ENCODE measurements at regions not wholly inside any gene's neighbourhood (a gene's known extent, or its start where the extent isn't known, plus 50 kb on each side); places are given as distances from the start of the nearest gene placed in this dataset.

DNA sequence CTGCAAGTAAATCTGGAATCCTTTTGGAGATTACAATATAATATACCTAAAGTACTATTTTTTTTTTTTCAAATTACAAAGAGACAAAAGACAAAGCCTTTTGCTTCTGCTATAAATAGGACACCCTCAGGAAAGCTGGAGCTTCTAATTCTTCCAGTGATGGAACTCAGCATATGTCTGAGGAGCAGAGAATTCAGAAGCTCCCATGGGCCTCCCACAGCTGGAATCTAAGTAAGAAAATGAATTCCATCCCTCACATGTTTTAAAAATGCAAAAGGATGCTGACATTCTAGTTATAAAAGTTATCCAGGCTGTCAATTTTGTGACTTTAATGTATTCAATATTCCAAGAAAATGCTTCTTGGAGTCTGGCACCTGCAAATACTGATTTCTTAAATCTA is 571.3 kb upstream of the LRRTM4 start:
- H4K8ac ChIP-seq (replicated peaks; ENCODE audit: insufficient read length, low read depth, low read length), result no peak overlapping the region
- no peak overlapping the region for H3K4me3 Mint-ChIP-seq
- H2BK20ac ChIP-seq (ENCODE audit: low read depth, low read length, poor library complexity, severe bottlenecking), result no peak overlapping the region
- no peaks in the 10 kb centered on the region for H3K9me3 ChIP-seq (ENCODE audit: control insufficient read depth, low read depth, low read length)
- no peak overlapping the region for H2BK15ac ChIP-seq (ENCODE audit: low read depth, low read length)
- no peak overlapping the region for H3K18ac ChIP-seq (ENCODE audit: insufficient read length, low read depth, low read length)
- H3K27me3 ChIP-seq (ENCODE audit: insufficient read depth, low read length), result no peaks in the 10 kb centered on the region
- TF ChIP-seq, protein P1, sequence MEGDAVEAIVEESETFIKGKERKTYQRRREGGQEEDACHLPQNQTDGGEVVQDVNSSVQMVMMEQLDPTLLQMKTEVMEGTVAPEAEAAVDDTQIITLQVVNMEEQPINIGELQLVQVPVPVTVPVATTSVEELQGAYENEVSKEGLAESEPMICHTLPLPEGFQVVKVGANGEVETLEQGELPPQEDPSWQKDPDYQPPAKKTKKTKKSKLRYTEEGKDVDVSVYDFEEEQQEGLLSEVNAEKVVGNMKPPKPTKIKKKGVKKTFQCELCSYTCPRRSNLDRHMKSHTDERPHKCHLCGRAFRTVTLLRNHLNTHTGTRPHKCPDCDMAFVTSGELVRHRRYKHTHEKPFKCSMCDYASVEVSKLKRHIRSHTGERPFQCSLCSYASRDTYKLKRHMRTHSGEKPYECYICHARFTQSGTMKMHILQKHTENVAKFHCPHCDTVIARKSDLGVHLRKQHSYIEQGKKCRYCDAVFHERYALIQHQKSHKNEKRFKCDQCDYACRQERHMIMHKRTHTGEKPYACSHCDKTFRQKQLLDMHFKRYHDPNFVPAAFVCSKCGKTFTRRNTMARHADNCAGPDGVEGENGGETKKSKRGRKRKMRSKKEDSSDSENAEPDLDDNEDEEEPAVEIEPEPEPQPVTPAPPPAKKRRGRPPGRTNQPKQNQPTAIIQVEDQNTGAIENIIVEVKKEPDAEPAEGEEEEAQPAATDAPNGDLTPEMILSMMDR (conservative IDR thresholded peaks at IDR 0.05), result no peak
- no peaks in the 10 kb centered on the region for H3K79me2 ChIP-seq (ENCODE audit: insufficient read depth, low read length)
- no peak overlapping the region for H3K27ac ChIP-seq (ENCODE audit: insufficient read length, low read depth, low read length)
- no peak overlapping the region for H3K4me2 ChIP-seq (ENCODE audit: insufficient read depth, insufficient read length, low read length)
- H3K36me3 Mint-ChIP-seq (ENCODE audit: insufficient read depth in 1 of 3, low read depth in 3 of 3), result no peaks in the 10 kb centered on the region
- H2AFZ ChIP-seq (ENCODE audit: low read length), result no peak overlapping the region
- no peaks in the 10 kb centered on the region for H3K4me1 ChIP-seq (ENCODE audit: insufficient read depth, low read length)
- H3K23me2 ChIP-seq (ENCODE audit: insufficient read length, low read depth, low read length, poor library complexity, severe bottlenecking), result no peaks in the 10 kb centered on the region
- no peak overlapping the region for H3T11ph ChIP-seq (ENCODE audit: low read length)
- no peak overlapping the region for H3K9ac ChIP-seq (ENCODE audit: extremely low read depth, insufficient read length, low read length)
- H4K91ac ChIP-seq (ENCODE audit: insufficient read length, low read depth, low read length), result no peak overlapping the region
- H2BK5ac ChIP-seq (ENCODE audit: insufficient read length, low read length), result no peak overlapping the region
- no peaks in the 10 kb centered on the region for H4K20me1 ChIP-seq (ENCODE audit: control insufficient read depth, insufficient read depth, insufficient read length)
- no peaks in the 10 kb centered on the region for H3K79me1 ChIP-seq (ENCODE audit: insufficient read depth, low read depth, low read length, poor library complexity, severe bottlenecking)
- H3K27me3 Mint-ChIP-seq (ENCODE audit: low read depth), result no peaks in the 10 kb centered on the region
- no peak overlapping the region for H3K4ac ChIP-seq (ENCODE audit: low read depth, low read length)
- H2BK12ac ChIP-seq (ENCODE audit: insufficient read length, low read depth, low read length), result no peak overlapping the region
- no peak overlapping the region for H3K56ac ChIP-seq (ENCODE audit: insufficient read length, low read depth, low read length)
- no peak overlapping the region for H2AK5ac ChIP-seq (ENCODE audit: insufficient read length, low read length)
- no peak overlapping the region for H4K5ac ChIP-seq (ENCODE audit: insufficient read length, low read depth, low read length)
- DNase-seq, result no peak
- no peaks in the 10 kb centered on the region for H3K9me3 Mint-ChIP-seq
- no peak overlapping the region for H3K14ac ChIP-seq (ENCODE audit: insufficient read depth, low read length)
- H3K23ac ChIP-seq (ENCODE audit: insufficient read length, low read depth, low read length), result no peak overlapping the region
- no peak overlapping the region for H2BK120ac ChIP-seq (ENCODE audit: low read depth, low read length, poor library complexity, severe bottlenecking)
- H3K27ac Mint-ChIP-seq, result no peak overlapping the region
- H3K4me1 Mint-ChIP-seq, result no peaks in the 10 kb centered on the region

All from H9 (cell line).